H9 (cell line): ENCODE measurements at regions not wholly inside any gene's neighbourhood (a gene's known extent, or its start where the extent isn't known, plus 50 kb on each side); places are given as distances from the start of the nearest gene placed in this dataset.

Experiments
- DNase-seq: peaks from one replicate; pipeline ENCODE4 v3.0.0-alpha.2; 2017
- H2AFZ ChIP-seq: one replicate; pipeline ENCODE4 v1.6.1; 2013; ENCODE audit warnings: mild to moderate bottlenecking, low read length, control low read depth, moderate library complexity
- H2AK5ac ChIP-seq: 2 replicates; pipeline ENCODE4 v1.6.1; 2013; ENCODE audit warnings: low read length, control low read depth, mixed read lengths; ENCODE audit not compliant: insufficient read length
- H2BK120ac ChIP-seq: one replicate; pipeline ENCODE4 v1.6.1; 2013; ENCODE audit warnings: low read depth, mild to moderate bottlenecking, low read length, control low read depth, inconsistent platforms; ENCODE audit not compliant: poor library complexity, severe bottlenecking
- H2BK12ac ChIP-seq: 2 replicates; pipeline ENCODE4 v1.6.1; 2013; ENCODE audit warnings: low read length, control low read depth, mixed read lengths, low read depth; ENCODE audit not compliant: insufficient read length
- H2BK15ac ChIP-seq: 2 replicates; pipeline ENCODE4 v1.6.1; 2013; ENCODE audit warnings: low read depth, low read length, control low read depth
- H2BK20ac ChIP-seq: one replicate; pipeline ENCODE4 v1.6.1; 2013; ENCODE audit warnings: low read depth, mild to moderate bottlenecking, low read length, control low read depth, inconsistent platforms; ENCODE audit not compliant: poor library complexity, severe bottlenecking
- H2BK5ac ChIP-seq: 2 replicates; pipeline ENCODE4 v1.6.1; 2013; ENCODE audit warnings: low read length, control low read depth, mixed read lengths; ENCODE audit not compliant: insufficient read length
- H3K14ac ChIP-seq: 2 replicates; pipeline ENCODE4 v1.6.1; 2013; ENCODE audit warnings: low read length, control low read depth; ENCODE audit not compliant: insufficient read depth
- H3K18ac ChIP-seq: 2 replicates; pipeline ENCODE4 v1.6.1; 2013; ENCODE audit warnings: low read depth, mild to moderate bottlenecking, mixed read lengths, low read length, control low read depth; ENCODE audit not compliant: insufficient read length
- H3K23ac ChIP-seq: 2 replicates; pipeline ENCODE4 v1.6.1; 2013; ENCODE audit warnings: low read length, control low read depth, mixed read lengths, low read depth; ENCODE audit not compliant: insufficient read length
- H3K23me2 ChIP-seq: 2 replicates; pipeline ENCODE4 v1.6.1; 2013; ENCODE audit warnings: low read depth, mild to moderate bottlenecking, mixed read lengths, low read length, control low read depth; ENCODE audit not compliant: insufficient read length, poor library complexity, severe bottlenecking
- H3K27ac ChIP-seq: 2 replicates; pipeline ENCODE4 v1.5.1; 2013; ENCODE audit warnings: low read length, control low read depth, mixed read lengths, low read depth; ENCODE audit not compliant: insufficient read length
- H3K27me3 ChIP-seq: 2 replicates; pipeline ENCODE4 v1.6.1; 2013; ENCODE audit warnings: low read length, control low read depth, inconsistent platforms; ENCODE audit not compliant: insufficient read depth
- H3K4ac ChIP-seq: 2 replicates; pipeline ENCODE4 v1.6.1; 2013; ENCODE audit warnings: low read depth, mild to moderate bottlenecking, control low read depth, inconsistent platforms, low read length, moderate library complexity
- H3K4me1 ChIP-seq: 2 replicates; pipeline ENCODE4 v1.6.1; 2013; ENCODE audit warnings: low read length, control low read depth, inconsistent platforms; ENCODE audit not compliant: insufficient read depth
- H3K4me2 ChIP-seq: 2 replicates; pipeline ENCODE4 v1.6.1; 2013; ENCODE audit warnings: low read length, control low read depth, mixed read lengths; ENCODE audit not compliant: insufficient read length, insufficient read depth
- H3K56ac ChIP-seq: 2 replicates; pipeline ENCODE4 v1.6.1; 2013; ENCODE audit warnings: low read depth, mild to moderate bottlenecking, mixed read lengths, low read length, control low read depth; ENCODE audit not compliant: insufficient read length
- H3K79me1 ChIP-seq: 2 replicates; pipeline ENCODE4 v1.6.1; 2013; ENCODE audit warnings: low read depth, mild to moderate bottlenecking, moderate library complexity, low read length, control low read depth, inconsistent platforms; ENCODE audit not compliant: insufficient read depth, poor library complexity, severe bottlenecking
- H3K79me2 ChIP-seq: 2 replicates; pipeline ENCODE4 v1.6.1; 2013; ENCODE audit warnings: low read length, control low read depth, inconsistent platforms; ENCODE audit not compliant: insufficient read depth
- H3K9ac ChIP-seq: 2 replicates; pipeline ENCODE4 v1.6.1; 2013; ENCODE audit warnings: low read length, control low read depth, mixed read lengths; ENCODE audit not compliant: insufficient read length; ENCODE audit errors: extremely low read depth
- H3K9me3 ChIP-seq: one replicate; pipeline ENCODE4 v1.6.1; 2013; ENCODE audit warnings: low read depth, low read length, inconsistent platforms; ENCODE audit not compliant: control insufficient read depth
- H3T11ph ChIP-seq: one replicate; pipeline ENCODE4 v1.6.1; 2013; ENCODE audit warnings: mild to moderate bottlenecking, low read length, control low read depth, inconsistent platforms
- H4K20me1 ChIP-seq: one replicate; pipeline ENCODE4 v1.6.1; 2013; ENCODE audit not compliant: control insufficient read depth, insufficient read length, insufficient read depth
- H4K5ac ChIP-seq: 2 replicates; pipeline ENCODE4 v1.6.1; 2013; ENCODE audit warnings: low read depth, mild to moderate bottlenecking, mixed read lengths, low read length, control low read depth; ENCODE audit not compliant: insufficient read length
- H4K8ac ChIP-seq: replicated peaks from 2 replicates; pipeline ENCODE4 v1.6.1; 2013; ENCODE audit warnings: low read length, control low read depth, mixed read lengths, low read depth; ENCODE audit not compliant: insufficient read length
- H4K91ac ChIP-seq: 2 replicates; pipeline ENCODE4 v1.6.1; 2013; ENCODE audit warnings: low read depth, mild to moderate bottlenecking, moderate library complexity, mixed read lengths, low read length, control low read depth; ENCODE audit not compliant: insufficient read length
- H3K27ac Mint-ChIP-seq, 3 experiments: 2 replicates in 2 of 3; 3 replicates in 1 of 3; pipeline ENCODE4 v1.8.0; 2020 to 2021; ENCODE audit warnings: mixed read lengths in 3 of 3, mild to moderate bottlenecking in 1 of 3, moderate library complexity in 1 of 3
- H3K27me3 Mint-ChIP-seq: 2 replicates; pipeline ENCODE4 v1.8.0; 2021; ENCODE audit warnings: low read depth, mild to moderate bottlenecking, moderate library complexity, mixed read lengths
- H3K36me3 Mint-ChIP-seq, 3 experiments: 2 replicates in 2 of 3; 3 replicates in 1 of 3; pipeline ENCODE4 v1.8.0; 2020 to 2021; ENCODE audit warnings: low read depth in 3 of 3, mixed read lengths in 3 of 3; ENCODE audit not compliant: insufficient read depth in 1 of 3
- H3K4me1 Mint-ChIP-seq, 2 experiments: 2 replicates each; pipeline ENCODE4 v1.8.0; 2020; ENCODE audit warnings: mixed read lengths in 2 of 2
- H3K4me3 Mint-ChIP-seq, 2 experiments: 2 replicates in 1 of 2; 3 replicates in 1 of 2; pipeline ENCODE4 v1.8.0; 2020 to 2021; ENCODE audit warnings: mild to moderate bottlenecking in 2 of 2, mixed read lengths in 2 of 2, moderate library complexity in 1 of 2
- H3K9me3 Mint-ChIP-seq, 2 experiments: 2 replicates in 1 of 2; 3 replicates in 1 of 2; pipeline ENCODE4 v1.8.0; 2020; ENCODE audit warnings: mild to moderate bottlenecking in 2 of 2, mixed read lengths in 2 of 2, moderate library complexity in 1 of 2
- WGBS: extraction: QIAGEN DNeasy Blood & Tissue Kit; methylation state at CpG from one replicate; pipeline ENCODE4 v1.1.7; 2013; ENCODE audit warnings: missing lambda C conversion rate, low lambda C conversion rate, mixed read lengths; ENCODE audit not compliant: insufficient read length; ENCODE audit errors: extremely low coverage; 5-methylcytosine and 5-hydroxymethylcytosine counted together
- TF ChIP-seq, protein P1 (sequence below): fragments of 200-600 bp; sonication (generic); conservative IDR thresholded peaks from 3 replicates; pipeline ENCODE4 v1.8.0; 2021; ENCODE audit warnings: antibody characterized with exemption, mild to moderate bottlenecking

DNA sequence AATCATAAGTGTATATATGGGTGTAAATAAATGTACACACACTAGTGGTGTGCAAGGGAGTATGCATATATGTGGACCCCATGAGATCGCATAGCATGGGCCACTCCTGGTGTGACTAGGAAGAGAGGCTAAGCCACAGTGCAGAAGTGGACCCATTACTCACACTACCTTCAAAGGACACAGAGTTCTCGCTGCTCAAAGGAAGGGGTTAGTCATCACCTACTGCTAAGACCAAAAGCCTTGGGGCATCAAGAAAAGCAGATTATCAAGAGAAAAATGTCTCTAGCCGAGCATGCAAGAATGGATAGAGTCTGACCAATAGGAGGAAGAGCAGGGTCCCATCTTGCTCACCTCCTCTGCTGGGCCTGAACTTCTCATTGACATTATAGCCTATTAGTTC, 195.5 kb downstream of the MAFB start:
- no peak overlapping the region for H2BK20ac ChIP-seq
- no peaks in the 10 kb centered on the region for H3K27me3 ChIP-seq
- WGBS: no CpG with 5 or more reads among the region's 3 CpGs
- no peak overlapping the region for H2BK12ac ChIP-seq
- no peak overlapping the region for H2BK15ac ChIP-seq
- no peak overlapping the region for H2AFZ ChIP-seq
- no peaks in the 10 kb centered on the region for H3K79me2 ChIP-seq
- H3K9ac ChIP-seq: no peak overlapping the region
- H3K4ac ChIP-seq: no peak overlapping the region
- H3K56ac ChIP-seq: peak overlapping the region; percentile 75
- H2BK5ac ChIP-seq: no peak overlapping the region
- H4K8ac ChIP-seq: no peak overlapping the region
- H2AK5ac ChIP-seq: no peak overlapping the region
- no peaks in the 10 kb centered on the region for H3K23me2 ChIP-seq
- DNase-seq: no peak
- no peaks in the 10 kb centered on the region for H4K20me1 ChIP-seq
- H3K4me2 ChIP-seq: no peak overlapping the region
- Mint-ChIP-seq H3K27ac (no peak overlapping the region), H3K4me3 (no peak overlapping the region), H3K27me3 (no peaks in the 10 kb centered on the region; the same call in 1 of the 2 replicates), H3K4me1 (peaks cover 3 to 4% of the 10 kb centered on the region in 2 experiments; a peak in 3 of 4 replicates), H3K36me3 (no peaks in the 10 kb centered on the region), H3K9me3 (0 out of 5 replicates have a peak, but pooled peaks cover 0 to 5% of the 10 kb centered on the region in 2 experiments)
- TF ChIP-seq, protein P1, sequence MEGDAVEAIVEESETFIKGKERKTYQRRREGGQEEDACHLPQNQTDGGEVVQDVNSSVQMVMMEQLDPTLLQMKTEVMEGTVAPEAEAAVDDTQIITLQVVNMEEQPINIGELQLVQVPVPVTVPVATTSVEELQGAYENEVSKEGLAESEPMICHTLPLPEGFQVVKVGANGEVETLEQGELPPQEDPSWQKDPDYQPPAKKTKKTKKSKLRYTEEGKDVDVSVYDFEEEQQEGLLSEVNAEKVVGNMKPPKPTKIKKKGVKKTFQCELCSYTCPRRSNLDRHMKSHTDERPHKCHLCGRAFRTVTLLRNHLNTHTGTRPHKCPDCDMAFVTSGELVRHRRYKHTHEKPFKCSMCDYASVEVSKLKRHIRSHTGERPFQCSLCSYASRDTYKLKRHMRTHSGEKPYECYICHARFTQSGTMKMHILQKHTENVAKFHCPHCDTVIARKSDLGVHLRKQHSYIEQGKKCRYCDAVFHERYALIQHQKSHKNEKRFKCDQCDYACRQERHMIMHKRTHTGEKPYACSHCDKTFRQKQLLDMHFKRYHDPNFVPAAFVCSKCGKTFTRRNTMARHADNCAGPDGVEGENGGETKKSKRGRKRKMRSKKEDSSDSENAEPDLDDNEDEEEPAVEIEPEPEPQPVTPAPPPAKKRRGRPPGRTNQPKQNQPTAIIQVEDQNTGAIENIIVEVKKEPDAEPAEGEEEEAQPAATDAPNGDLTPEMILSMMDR: no peak
- H4K5ac ChIP-seq: no peak overlapping the region
- H2BK120ac ChIP-seq: no peak overlapping the region
- H3K23ac ChIP-seq: no peak overlapping the region
- no peak overlapping the region for H3K18ac ChIP-seq
- H3K79me1 ChIP-seq: no peaks in the 10 kb centered on the region
- H3T11ph ChIP-seq: no peak overlapping the region
- H3K27ac ChIP-seq: no peak overlapping the region
- no peak overlapping the region for H3K14ac ChIP-seq
- H4K91ac ChIP-seq: no peak overlapping the region
- H3K9me3 ChIP-seq: no peaks in the 10 kb centered on the region
- no peaks in the 10 kb centered on the region for H3K4me1 ChIP-seq
